Medulla oblongata (tissue), 1 donor: ENCODE measurements at regions not wholly inside any gene's neighbourhood (a gene's known extent, or its start where the extent isn't known, plus 50 kb on each side); places are given as distances from the start of the nearest gene placed in this dataset.
"Not testable (repeated sequence)": the region's sequence is repeated elsewhere in the genome, so short reads cannot be mapped to it uniquely, and the experiment has no call there.

Source experiments
- DNase-seq: peaks from one replicate; pipeline ENCODE4 v3.0.0-alpha.2; 2015; ENCODE audit errors: extremely low spot score

DNA sequence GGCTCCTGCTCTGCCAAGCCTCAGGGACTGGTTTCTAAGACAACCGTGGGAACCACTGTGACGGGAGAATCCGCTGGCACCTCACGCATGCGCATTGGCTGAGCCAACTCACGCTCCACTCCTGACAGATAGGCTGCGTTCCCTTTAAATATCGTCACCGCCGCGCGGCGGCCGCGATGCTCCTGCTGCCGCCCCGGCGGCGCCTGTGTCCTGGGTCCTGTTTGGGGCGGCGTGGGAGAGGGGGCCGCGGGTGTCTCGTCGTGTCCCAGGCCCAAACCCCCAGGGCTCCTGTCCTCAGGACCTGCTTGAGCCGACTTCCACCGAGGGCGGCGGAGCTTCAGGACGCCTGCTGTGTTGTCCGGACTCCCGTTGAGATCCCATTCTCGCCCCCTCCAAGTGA lies 684.8 kb upstream of the TPTE start:
- not testable (repeated sequence) for DNase-seq

DNA sequence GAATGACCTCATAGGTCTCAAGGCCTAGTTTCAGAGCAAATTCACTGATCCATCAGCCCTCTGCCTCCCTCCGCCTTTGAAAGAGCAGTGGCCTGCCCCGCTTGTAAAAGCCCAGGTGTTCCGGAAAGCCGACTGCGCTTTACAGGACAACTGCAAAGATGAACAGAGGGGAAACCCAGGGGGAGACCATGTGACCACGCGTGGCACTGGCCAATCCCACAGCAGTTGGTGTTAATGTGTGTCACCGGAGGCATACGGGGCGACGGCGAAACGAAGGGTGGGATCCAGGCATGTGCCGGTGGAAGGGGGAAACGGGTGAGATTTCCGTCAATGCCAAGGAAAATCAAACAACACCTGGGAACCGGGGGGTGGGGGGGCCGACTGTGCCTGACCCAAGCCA lies 684.4 kb upstream of the TPTE start:
- not testable (repeated sequence) for DNase-seq

DNA sequence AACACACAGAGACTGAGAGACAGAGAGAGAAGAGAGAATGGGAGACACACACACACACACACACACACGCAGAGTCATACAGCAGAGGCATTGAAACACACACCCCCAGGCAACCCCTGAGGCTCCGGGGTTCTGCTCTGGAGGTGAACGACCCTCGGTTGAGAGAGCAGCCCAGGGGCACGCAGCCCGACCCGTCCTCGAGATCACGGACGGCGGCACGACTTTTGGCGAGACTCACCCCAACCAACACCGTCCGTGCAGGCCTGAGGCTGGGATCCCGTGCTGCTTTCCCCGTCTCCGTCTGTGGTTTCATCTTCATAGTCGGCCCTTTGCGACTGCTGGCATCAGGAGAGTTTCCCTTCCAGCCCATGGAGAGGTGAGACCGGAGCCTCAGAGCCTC lies 683.9 kb upstream of the TPTE start:
- DNase-seq = peak; percentile 1

DNA sequence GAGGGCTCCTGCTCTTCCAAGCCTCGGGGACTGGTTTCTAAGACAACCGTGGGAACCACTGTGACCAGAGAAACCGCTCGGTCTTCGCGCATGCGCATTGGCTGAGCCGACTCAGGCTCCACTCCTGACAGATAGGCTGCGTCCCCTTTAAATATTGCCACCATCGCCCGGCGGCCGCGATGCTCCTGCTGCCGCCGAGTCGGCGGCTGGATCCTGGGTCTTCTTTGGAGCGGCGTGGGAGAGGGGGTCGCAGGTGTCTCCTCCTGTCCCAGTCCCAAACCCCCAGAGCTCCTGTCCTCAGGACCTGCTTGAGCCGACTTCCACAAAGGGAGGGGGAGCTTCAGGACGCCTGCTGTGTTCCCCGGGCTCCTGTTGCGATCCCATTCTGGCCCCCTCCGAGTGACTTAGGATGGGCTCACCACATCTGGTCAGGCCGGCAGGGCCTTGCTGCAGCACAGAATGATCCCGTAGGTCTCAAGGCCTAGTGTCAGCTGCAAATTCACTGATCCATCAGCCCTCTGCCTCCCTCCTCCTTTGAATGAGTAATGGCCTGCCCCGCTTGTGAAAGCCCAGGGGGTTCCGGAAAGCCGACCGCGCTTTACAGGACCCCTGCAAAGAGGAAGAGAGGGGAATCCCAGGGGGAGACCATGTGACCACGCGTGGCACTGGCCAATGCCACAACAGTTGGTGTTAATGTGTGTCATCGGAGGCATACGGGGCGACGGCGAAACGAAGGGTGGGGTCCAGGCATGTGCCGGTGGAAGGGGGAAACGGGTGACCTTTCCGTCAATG lies 683.2 kb upstream of the TPTE start:
- peak; percentile 1 for DNase-seq

DNA sequence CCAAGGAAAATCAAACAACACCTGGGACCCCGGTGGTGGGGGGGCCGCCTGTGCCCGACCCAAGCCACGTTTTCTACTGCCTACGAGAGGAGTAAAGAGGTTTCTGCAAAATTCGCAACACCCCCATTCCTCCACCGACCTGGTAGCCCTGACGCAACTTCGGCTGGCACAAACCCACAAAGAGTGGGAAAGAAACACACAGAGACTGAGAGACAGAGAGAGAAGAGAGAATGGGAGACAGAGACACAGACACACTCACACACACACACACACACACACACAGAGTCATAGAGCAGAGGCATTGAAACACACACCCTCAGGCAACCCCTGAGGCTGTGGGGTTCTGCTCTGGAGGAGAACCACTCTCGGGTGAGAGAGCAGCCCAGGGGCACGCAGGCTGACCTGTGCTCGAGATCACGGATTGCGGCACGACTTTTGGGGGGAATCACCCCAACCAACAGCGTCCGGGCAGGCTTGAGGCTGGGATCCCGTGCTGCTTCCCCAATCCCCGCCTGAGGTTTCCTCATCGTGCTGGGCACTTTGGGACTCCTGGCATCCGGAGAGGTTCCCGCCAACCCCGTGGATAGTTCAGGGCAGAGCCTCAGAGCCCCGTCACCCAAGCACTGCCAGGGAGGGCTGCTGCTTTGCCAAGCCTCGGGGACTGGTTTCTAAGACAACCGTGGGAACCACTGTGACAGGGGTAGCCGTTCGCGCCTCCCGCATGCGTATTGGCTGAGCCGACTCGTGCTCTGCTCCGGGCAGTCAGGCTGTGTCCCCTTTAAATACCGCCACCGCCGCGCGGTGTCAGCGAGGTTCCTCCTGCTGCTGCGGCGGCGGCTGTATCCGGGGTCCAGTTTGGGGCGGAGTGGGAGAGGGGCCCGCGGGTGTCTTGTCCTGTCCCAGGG lies 682.4 kb upstream of the TPTE start:
- DNase-seq = peak; percentile 2

DNA sequence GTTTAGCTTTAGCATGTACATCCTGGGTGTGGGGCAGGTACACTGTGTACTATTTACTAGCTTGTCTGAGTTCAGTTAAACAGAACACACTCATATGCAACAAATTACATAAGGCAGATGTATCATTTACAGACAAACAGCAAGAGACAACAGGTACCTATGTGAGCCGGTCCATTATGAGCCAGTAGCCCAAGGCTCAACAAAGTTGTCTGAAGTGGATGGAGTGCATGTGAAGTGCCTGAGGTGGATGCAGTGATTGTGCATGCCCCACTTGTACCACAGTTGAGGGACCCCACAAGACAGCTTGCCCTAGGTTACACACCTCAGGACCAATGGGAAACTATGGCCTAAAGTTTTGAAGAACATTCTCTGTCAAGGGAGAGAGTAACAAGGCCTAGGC lies 677.3 kb upstream of the TPTE start:
- DNase-seq = not testable (repeated sequence)

DNA sequence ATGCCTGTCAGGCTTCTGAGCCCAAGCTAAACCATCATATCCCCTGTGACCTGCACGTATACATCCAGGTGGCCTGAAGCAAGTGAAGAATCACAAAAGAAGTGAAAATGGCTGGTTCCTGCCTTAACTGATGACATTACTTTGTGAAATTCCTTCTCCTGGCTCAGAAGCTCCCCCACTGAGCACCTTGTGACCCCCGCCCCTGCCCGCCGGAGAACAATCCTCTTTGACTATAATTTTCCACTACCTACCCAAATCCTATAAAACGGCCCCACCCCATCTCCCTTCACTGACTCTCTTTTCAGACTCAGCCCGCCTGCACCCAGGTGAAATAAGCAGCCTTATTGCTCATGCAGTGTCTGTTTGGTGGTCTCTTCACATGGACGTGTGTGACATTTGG lies 673.9 kb upstream of the TPTE start:
- DNase-seq = not testable (repeated sequence)

DNA sequence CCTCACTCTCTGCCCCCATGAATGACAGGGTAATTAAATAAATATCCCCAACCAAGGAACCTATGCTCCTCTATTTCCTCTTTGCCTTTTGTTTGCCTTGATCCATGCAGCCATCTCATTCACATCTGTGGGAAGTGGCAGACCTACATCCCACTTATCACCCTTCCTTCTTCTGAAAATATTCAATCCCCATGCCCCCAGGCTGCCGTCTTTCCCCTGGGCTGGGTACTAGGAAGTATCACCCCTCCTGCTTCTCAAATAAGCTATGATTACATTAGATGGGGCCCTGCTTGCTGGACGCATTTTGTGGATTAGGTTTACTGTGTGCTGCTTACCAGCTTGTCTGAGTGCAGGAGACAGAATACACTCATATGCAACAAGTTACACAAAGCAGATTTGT lies 670.2 kb upstream of the TPTE start:
- not testable (repeated sequence) for DNase-seq

DNA sequence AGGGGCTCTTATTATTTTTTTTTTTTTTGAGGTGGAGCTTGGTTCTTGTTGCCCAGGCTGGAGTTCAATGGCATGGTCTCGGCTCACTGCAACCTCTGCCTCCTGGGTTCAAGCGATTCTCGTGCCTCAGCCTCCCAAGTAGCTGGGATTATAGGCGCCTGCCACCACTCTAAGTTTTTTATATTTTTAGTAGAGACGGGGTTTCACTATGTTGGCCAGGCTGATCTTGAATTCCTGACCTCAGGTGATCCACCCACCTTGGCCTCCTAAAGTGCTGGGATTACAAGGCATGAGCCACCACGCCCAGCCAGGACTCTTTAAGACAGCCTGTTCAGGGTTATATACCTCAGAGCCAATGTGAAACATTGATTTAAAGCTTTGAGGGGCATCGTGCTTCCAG lies 669.7 kb upstream of the TPTE start:
- DNase-seq = not testable (repeated sequence)

DNA sequence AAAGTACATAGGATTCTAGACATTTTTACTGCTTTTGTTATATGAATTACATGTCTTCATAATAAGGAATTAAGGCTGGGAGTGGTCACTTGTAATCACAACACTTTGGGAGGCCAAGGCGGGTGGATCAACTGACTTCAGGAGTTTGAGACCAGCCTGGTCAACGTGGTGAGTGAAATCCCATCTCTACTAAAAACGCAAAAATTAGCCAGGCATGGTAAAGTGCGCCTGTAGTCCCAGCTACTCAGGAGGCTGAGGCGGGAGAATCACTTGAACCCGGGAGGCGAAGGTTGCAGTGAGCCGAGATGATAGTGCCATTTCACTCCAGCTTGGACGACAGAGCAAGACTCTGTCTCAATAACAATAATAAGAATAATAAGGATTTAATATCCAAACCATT lies 663.8 kb upstream of the TPTE start:
- not testable (repeated sequence) for DNase-seq

DNA sequence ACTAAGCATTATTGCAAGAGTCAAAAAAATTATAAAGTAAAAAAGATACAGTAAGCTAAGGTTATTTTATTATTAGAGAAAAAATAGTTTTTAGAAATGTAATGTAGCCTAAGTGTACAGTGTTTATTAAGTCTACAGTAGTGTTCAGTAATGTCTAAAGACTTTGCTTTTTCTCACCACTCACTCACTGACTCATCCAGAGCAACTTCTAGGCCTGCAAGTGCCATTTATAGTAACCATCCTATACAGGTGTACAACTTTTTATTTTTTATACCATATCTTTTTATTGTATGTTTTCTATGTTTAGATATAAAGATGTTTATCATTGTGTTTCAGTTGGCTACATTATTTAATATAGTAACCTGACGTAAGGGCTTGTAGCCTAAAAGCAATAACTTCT lies 661.5 kb upstream of the TPTE start:
- not testable (repeated sequence) for DNase-seq

DNA sequence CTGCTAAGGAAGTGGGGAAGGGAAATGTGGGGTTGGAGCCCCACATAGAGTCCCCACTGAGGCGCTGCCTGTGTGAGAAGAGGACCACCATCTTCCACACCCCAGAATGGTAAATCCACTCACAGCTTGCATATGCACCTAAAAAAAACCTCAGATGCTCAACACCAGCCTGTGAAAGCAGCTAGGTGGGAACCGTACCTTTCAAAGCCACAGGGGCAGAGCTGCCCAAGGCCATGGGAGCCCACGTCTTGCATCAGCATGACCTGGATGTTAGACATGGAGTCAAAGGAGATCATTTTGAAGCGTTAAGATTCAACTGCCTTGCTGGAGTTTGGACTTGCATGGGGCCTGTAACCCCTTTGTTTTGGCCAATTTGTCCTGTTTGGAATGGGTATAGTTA lies 658.9 kb upstream of the TPTE start:
- not testable (repeated sequence) for DNase-seq

DNA sequence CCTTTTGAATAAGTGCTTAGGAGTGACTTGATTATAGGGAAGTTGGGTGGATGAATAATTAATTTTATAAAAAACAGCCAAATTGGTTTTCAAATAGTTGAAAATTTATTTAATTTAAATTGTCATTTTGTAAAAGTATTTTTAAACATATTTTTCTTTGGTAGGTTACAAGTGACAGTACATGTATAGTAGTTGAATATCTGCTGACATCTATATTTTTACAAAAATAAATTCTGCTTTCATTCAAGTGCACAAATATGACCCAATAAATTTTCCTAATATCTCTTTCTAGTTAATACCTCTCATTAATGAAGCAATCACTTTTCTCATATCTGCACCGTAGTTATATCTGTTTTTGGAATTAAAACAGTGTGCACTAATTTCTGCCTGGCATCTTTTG lies 653.6 kb upstream of the TPTE start:
- DNase-seq = not testable (repeated sequence)

DNA sequence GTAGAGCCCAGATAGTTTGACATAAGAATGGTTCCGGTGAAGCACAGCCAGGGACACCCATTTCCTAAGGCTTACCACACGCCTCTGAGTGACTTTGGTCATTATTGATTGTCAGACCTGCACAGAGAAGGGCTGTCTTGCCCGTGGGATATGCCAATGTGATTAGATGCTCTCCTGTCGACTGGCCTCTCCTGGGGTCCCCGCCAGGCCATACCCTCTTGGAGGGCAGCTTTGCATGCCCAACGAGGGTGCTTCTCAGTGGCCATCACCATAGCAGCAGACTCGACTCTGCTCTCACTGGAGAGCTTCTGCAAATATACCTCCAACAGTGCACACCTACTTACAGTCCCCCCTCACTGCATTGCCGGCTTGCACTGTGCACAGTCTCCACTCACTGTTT lies 648.3 kb upstream of the TPTE start:
- not testable (repeated sequence) for DNase-seq

DNA sequence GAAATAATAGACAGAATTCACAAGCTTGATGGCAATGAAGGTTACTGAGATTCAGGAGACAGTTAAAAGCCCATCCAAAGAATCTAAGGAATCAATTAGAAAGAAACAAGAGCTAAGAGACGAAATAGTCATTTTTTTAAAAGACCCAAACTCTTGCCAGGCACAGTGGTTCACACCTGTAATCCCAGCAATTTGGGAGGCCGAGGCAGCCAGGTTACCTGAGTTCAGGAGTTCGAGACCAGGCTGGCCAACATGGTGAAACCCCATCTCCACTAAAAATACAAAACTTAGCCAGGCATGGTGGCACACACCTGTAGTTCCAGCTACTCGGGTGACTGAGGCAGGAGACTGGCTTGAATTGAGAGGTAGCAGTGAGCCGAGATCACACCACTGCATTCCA lies 647.2 kb upstream of the TPTE start:
- DNase-seq = not testable (repeated sequence)

DNA sequence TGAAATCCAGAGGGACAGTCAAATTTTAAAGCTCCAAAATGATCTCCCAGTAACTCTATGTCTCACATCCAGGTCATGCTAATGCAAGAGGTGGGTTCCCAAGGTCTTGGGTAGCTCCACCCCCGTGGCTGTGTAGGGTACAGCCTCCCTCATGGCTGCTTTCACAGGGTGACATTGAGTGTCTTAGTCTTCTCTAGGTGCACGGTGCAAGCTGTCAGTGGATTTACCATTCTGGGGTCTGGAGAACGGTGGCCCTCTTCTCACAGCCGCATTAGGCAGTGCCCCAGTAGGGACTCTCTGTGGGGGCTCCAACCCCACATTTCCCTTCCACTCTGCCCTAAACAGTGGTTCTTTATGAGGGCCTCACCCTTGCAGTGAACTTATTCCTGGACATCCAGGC lies 640.0 kb upstream of the TPTE start:
- DNase-seq = not testable (repeated sequence)

DNA sequence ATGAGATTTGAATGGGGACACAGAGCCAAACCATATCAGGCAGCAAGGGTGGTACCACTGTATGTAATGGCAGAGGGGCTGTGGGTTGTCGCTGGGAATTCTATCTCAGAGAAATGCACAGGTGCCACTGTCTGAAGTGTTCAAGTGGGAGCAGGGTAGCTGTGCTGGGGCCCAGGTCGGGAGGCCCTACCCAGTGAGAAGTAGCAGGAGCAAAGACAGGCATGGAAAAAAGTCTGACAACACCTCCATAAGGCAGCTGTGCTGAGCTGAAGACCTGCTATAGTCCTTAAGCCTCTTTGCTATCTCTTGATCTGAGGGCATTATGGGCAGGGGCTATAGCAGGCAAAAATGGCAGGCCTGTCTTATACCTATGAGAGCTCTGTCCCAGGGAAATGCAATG lies 638.3 kb upstream of the TPTE start:
- not testable (repeated sequence) for DNase-seq

DNA sequence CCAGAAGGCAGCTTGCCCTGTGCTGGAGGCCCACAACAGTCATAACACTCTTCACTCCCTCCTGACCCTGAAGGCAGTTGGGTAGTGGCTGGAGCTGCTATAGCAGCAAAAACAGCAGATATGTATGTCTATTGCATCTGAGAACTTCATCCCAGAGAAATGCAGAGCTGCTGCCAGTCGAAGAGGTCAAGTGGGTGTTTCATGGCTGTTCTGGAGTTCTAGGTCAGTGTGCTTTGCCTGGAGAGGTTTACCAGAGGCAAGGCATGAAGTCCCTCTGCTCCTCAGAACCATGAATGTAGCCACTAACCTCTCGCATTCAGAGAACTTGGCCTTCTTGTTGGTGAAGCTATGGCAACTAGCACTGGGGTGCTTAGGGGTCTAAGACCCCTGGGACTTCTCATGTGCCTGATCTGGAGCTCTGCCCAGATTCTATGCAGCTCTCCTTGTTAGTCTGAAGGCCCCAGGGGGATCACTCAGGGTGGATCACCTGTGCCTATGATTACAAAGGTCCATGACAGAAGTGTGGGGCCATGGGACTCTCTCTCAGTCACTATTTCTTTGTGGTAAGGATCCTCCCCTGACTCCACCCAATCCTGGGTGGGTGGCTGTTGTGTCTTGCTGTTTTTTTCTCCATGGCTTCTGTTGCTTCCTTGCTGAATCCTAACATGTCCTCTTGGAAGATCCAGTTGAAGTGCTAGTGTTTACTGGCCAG lies 637.7 kb upstream of the TPTE start:
- not testable (repeated sequence) for DNase-seq

DNA sequence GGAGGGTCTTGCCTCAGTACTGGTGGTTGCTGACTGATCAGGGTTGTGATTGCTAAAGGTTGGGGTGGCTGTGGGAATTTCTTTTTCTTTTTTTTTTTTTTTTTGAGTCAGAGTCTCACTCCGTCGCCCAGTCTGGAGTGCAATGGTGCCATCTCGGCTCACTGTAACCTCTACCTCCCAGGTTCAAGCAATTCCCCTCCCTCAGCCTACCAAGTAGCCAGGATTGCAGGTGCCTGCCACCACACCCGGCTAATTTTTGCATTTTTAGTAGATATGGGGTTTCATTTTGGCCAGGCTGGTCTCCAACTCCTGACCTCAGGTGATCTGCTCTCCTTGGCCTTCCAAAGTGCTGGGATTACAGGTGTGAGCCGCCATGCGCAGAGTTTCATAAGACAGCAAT lies 632.9 kb upstream of the TPTE start:
- DNase-seq = not testable (repeated sequence)

DNA sequence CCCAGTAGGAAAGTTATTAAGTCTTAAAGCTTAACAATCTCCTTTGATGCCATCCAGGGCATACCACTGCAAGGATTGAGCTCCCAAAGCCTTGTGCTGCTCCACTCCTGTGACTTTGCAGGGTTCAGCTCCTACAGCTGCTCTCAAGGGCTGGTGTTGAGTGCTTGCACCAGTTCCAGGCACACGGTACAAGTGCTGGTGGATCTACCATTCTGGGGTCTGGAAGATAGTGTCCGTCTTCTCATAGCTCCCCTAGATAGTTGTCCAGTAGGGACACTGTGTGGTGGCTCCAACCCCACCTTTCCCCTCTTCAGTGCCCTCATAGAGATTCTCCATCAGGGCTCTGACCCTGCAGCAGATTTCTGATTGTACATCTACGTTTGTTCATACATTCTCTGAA lies 617.8 kb upstream of the TPTE start:
- DNase-seq = not testable (repeated sequence)

DNA sequence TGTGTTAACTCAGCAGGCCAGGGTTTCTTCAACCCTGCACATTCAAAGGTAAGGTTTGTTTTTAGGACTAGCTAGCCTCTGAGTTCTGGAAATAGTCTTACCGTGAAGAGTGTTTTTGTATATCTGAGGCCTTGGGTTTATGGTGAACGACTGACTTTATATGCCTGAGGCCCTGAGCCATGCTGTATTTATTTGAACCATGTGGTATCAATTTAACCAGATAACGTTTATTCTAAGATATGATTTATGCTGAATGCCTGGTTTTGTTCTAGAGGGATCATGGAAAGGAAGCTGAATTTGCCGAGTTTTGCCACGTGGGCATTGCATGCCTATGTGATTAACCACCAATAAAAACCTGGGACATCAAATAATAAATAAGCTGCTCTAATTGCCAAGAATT lies 607.2 kb upstream of the TPTE start:
- not testable (repeated sequence) for DNase-seq

DNA sequence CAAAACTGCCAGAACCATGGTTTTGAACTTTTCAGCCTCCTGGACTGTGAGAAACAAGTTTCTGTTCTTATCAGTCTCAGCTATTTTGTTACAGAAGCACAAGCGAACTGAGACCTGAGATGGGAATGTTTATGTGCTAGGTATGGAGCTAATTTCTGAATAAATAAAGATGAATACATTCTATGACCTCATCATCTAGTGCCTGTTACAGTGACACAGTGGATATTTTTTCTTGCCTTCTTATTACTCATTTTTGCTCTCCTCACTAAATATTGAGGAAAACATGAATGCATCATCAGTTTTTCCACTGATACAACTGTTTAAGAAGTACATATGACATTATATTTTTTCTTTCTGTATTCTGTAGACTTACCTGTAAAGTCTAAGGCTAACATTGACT lies 601.9 kb upstream of the TPTE start:
- not testable (repeated sequence) for DNase-seq
